Heart left ventricle (tissue), 16 donors: ENCODE measurements at regions not wholly inside any gene's neighbourhood (a gene's known extent, or its start where the extent isn't known, plus 50 kb on each side); places are given as distances from the start of the nearest gene placed in this dataset.

Experiments
- ATAC-seq, 4 donors: fragments of 200-7000 bp; cut with Tn5 transposase; one replicate each; pipeline ENCODE4 v1.9.1; 2020 to 2022; ENCODE audit warnings: moderate library complexity in 4 of 4, mild to moderate bottlenecking in 3 of 4, moderate number of reproducible peaks in 1 of 4
- DNase-seq, 5 donors: peaks; one replicate each; pipeline ENCODE4 v3.0.0-alpha.2; 2020
- H3K27ac ChIP-seq, 12 donors: fragments of 200-600 bp; sonication (generic) in 4 of 12; one replicate each; pipeline versions ENCODE4 v1.5.0 to v1.8.0; 2016 to 2022; ENCODE audit warnings: mild to moderate bottlenecking in 2 of 12
- H3K27me3 ChIP-seq, 9 donors: fragments of 200-600 bp; sonication (generic) in 2 of 9; one replicate each; pipeline versions ENCODE4 v1.5.1 to v1.8.0; 2016 to 2022; ENCODE audit warnings: mild to moderate bottlenecking in 3 of 9
- H3K36me3 ChIP-seq, 9 donors: fragments of 200-600 bp; sonication (generic) in 2 of 9; one replicate each; pipeline versions ENCODE4 v1.5.0 to v1.8.0; 2018 to 2022; ENCODE audit warnings: mild to moderate bottlenecking in 2 of 9
- H3K4me1 ChIP-seq, 12 donors: fragments of 200-600 bp; sonication (generic) in 4 of 12; one replicate each; pipeline versions ENCODE4 v1.5.0 to v1.8.0; 2016 to 2022; ENCODE audit warnings: mild to moderate bottlenecking in 3 of 12
- H3K4me3 ChIP-seq, 12 donors: fragments of 200-600 bp; sonication (generic) in 4 of 12; one replicate each; pipeline versions ENCODE4 v1.5.0 to v1.8.0; 2017 to 2022; ENCODE audit warnings: mild to moderate bottlenecking in 9 of 12, moderate library complexity in 4 of 12
- H3K9me3 ChIP-seq, 12 donors: fragments of 200-600 bp; sonication (generic) in 4 of 12; one replicate each; pipeline versions ENCODE4 v1.5.0 to v1.8.0; 2016 to 2022; ENCODE audit warnings: mild to moderate bottlenecking in 1 of 12
- CTCF ChIP-seq, 12 donors: fragments of 200-600 bp; sonication (generic) in 4 of 12; IDR thresholded peaks; one replicate each; pipeline versions ENCODE4 v1.5.0 to v1.8.0; 2018 to 2022; ENCODE audit warnings: antibody characterized with exemption in 12 of 12, mild to moderate bottlenecking in 5 of 12
- POLR2A ChIP-seq, 2 donors: fragments of 450-650 bp; IDR thresholded peaks; one replicate each; pipeline ENCODE4 v1.6.1; 2017; ENCODE audit warnings: antibody characterized with exemption in 2 of 2, mild to moderate bottlenecking in 2 of 2, moderate library complexity in 2 of 2
- WGBS, 4 donors: extraction: QIAGEN DNeasy Blood & Tissue Kit in 2 of 4; methylation state at CpG; one replicate each; pipeline versions ENCODE4 v1.1.5 to v1.1.7; 2013 to 2018; 5-methylcytosine and 5-hydroxymethylcytosine counted together
- intact Hi-C, 10 donors: fragments of 100-400 bp; cut with DNase I; formaldehyde crosslinking; loops; one replicate each; pipeline versions ENCODE4 v1.11.1 to v1.14.2; 2022
- donor health status: ischemic (EF 13 %, LVEDD 7.1; RV severe dilation, severe dysfunction).
- donor health status: healthy with polysubstance abuse.
- donor health status: DM: no; HTN: yes; CAD: no.
- donor health status: DM: no; HTN: no; CAD: no.
- donor health status: ischemic (EF 25% LVEDD 6.9; RV normal size, moderate dysfunction).
- donor health status: ischemic (EF 25% LVEDD 5.7; RV mildly dilated, moderate dysfunction).
- donor health status: healthy.
- donor health status: DM: yes; HTN: yes; CAD: no.
- donor health status: ischemic (EF 35%, LVEDD 5.7; RV mildly dilated, moderate dysfunction).
- donor health status: nonischemic (EF 11% LVEDD 7.7; RV severe dilation, severe dysfunction).
- donor health status: DM: yes; HTN: yes; CAD: no.
- donor health status: PGD.
- donor health status: ischemic (EF 29% LVEDD 5.4; RV normal size, mild dysfunction).
- donor health status: nonischemic (EF 23%, LVEDD 6.1; RV moderate dilation, normal function).

- H3K27me3 ChIP-seq = no peaks in the 10 kb centered on the region
- WGBS, 4 donors = 30 to 49% (median 34%) methylated on average over 1 of the region's 1 CpG
- DNase-seq = no peak
- ATAC-seq = no peak
- no peaks in the 10 kb centered on the region for H3K36me3 ChIP-seq
- H3K4me3 ChIP-seq = no peak overlapping the region
- no peaks in the 10 kb centered on the region for H3K9me3 ChIP-seq
- no peak overlapping the region for H3K27ac ChIP-seq
- TF ChIP-seq CTCF (IDR thresholded peaks at IDR 0.05) (no peak), POLR2A (IDR thresholded peaks at IDR 0.05) (no peak)
- peaks cover 0 to 12% (median 2%) of the 10 kb centered on the region in 12 donors for H3K4me1 ChIP-seq
- intact Hi-C loops = loop anchor here in 6 of 10 donors (5.0 to 10.0 kb wide), 5 partner anchors 288 to 611 kb away; partner anchors contain the start of genes DLX5 (in 3 of the 6) and SEM1 (in 1 of the 6)
These were observed 94.7 kb upstream of the SLC25A13 start for GRCh38 chr7:96416599-96416998.

- Histone ChIP-seq H3K27me3 (no peaks in the 10 kb centered on the region), H3K9me3 (no peaks in the 10 kb centered on the region), H3K4me1 (peaks cover 0 to 12% (median 2%) of the 10 kb centered on the region in 12 donors), H3K27ac (no peak overlapping the region), H3K4me3 (no peak overlapping the region), H3K36me3 (no peaks in the 10 kb centered on the region)
- 31 to 70% (median 64%) methylated on average over 3 of the region's 3 CpGs for WGBS, 4 donors
- ATAC-seq (no peak), DNase-seq (no peak)
- intact Hi-C loops = loop anchor here in 6 of 10 donors (5.0 to 10.0 kb wide), 5 partner anchors 289 to 611 kb away; partner anchors contain the start of genes DLX5 (in 3 of the 6) and SEM1 (in 1 of the 6)
- TF ChIP-seq POLR2A (IDR thresholded peaks at IDR 0.05) (no peak), CTCF (IDR thresholded peaks at IDR 0.05) (no peak)
These were observed 94.2 kb upstream of the SLC25A13 start for GRCh38 chr7:96416116-96416515.

GRCh38 chr7:96415293-96415940, 93.5 kb upstream of the SLC25A13 start:
- no peaks in the 10 kb centered on the region for H3K36me3 ChIP-seq
- H3K4me1 ChIP-seq = peaks cover 0 to 19% (median 2%) of the 10 kb centered on the region in 12 donors
- 79 to 86% (median 84%) methylated on average over 3 of the region's 3 CpGs for WGBS, 4 donors
- no peak for ATAC-seq
- intact Hi-C loops = loop anchor here in 7 of 10 donors (2.0 to 10.0 kb wide), 6 partner anchors 289 to 612 kb away; partner anchors contain the start of genes DLX5 (in 3 of the 7) and SEM1 (in 1 of the 7)
- no peak for DNase-seq
- no peak for TF ChIP-seq POLR2A (IDR thresholded peaks at IDR 0.05)
- TF ChIP-seq CTCF (IDR thresholded peaks at IDR 0.05) = no peak
- no peaks in the 10 kb centered on the region for H3K9me3 ChIP-seq
- no peak overlapping the region for H3K27ac ChIP-seq
- no peaks in the 10 kb centered on the region for H3K27me3 ChIP-seq
- H3K4me3 ChIP-seq = no peak overlapping the region

GRCh38 chr7:96414931-96415292, 93.0 kb upstream of the SLC25A13 start:
- no peaks in the 10 kb centered on the region for H3K27me3 ChIP-seq
- H3K4me1 ChIP-seq = peaks cover 0 to 24% (median 2%) of the 10 kb centered on the region in 12 donors
- intact Hi-C loops = loop anchor here in 7 of 10 donors (2.0 to 10.0 kb wide), 6 partner anchors 290 to 612 kb away; partner anchors contain the start of genes DLX5 (in 3 of the 7) and SEM1 (in 1 of the 7)
- no peaks in the 10 kb centered on the region for H3K9me3 ChIP-seq
- TF ChIP-seq POLR2A (IDR thresholded peaks at IDR 0.05) = no peak
- peak; percentile 32 to 66 (median 50) for TF ChIP-seq CTCF (IDR thresholded peaks at IDR 0.05)
- ATAC-seq (peak in 3 of 4 donors; percentile 57 to 78 (median 66)), DNase-seq (peak in 1 of 5 donors; percentile 27)
- WGBS, 4 donors = 23 to 35% (median 32%) methylated on average over 3 of the region's 3 CpGs
- H3K27ac ChIP-seq = no peak overlapping the region
- no peak overlapping the region for H3K4me3 ChIP-seq
- H3K36me3 ChIP-seq = no peaks in the 10 kb centered on the region
